Calu3 (cell line): ENCODE measurements at regions not wholly inside any gene's neighbourhood (a gene's known extent, or its start where the extent isn't known, plus 50 kb on each side); places are given as distances from the start of the nearest gene placed in this dataset.

Experiments
- BruUV-seq: library from RNA; stranded (reverse); fragments of 400-500 nt; replicated peaks from 2 replicates; lab custom pipeline; 2021; lab: Mats Ljungman, UMichigan
- CTCF ChIA-PET: fragments of 300-600 bp; sonication (Branson Sonifier 250); formaldehyde crosslinking; loops from one replicate; lab custom pipeline; 2022; ENCODE audit warnings: antibody characterized with exemption; lab: Charles Lee
- DNase-seq: peaks from one replicate; pipeline ENCODE4 v3.0.0; 2022
- H3K27ac Mint-ChIP-seq: one replicate; pipeline ENCODE4 v1.8.0; 2022; ENCODE audit warnings: mixed read lengths; ENCODE audit not compliant: unreplicated experiment
- H3K27me3 Mint-ChIP-seq: one replicate; pipeline ENCODE4 v1.8.0; 2022; ENCODE audit warnings: mixed read lengths; ENCODE audit not compliant: unreplicated experiment
- H3K36me3 Mint-ChIP-seq: one replicate; pipeline ENCODE4 v1.8.0; 2022; ENCODE audit warnings: mild to moderate bottlenecking, moderate library complexity, mixed read lengths; ENCODE audit not compliant: insufficient read depth, unreplicated experiment
- H3K4me1 Mint-ChIP-seq: one replicate; pipeline ENCODE4 v1.8.0; 2022; ENCODE audit warnings: mild to moderate bottlenecking, low read depth, mixed read lengths; ENCODE audit not compliant: unreplicated experiment
- H3K4me3 Mint-ChIP-seq: one replicate; pipeline ENCODE4 v1.8.0; 2022; ENCODE audit warnings: mild to moderate bottlenecking, low read depth, moderate library complexity, mixed read lengths; ENCODE audit not compliant: unreplicated experiment
- H3K9me3 Mint-ChIP-seq: one replicate; pipeline ENCODE4 v1.8.0; 2022; ENCODE audit warnings: low read depth, mixed read lengths; ENCODE audit not compliant: unreplicated experiment
- intact Hi-C: fragments of 100-400 bp; cut with micrococcal nuclease; formaldehyde crosslinking; loops from one replicate; pipeline ENCODE4 v1.10.0; 2022; ENCODE audit not compliant: unreplicated experiment
- TF ChIP-seq, protein P1 (sequence below): fragments of 200-600 bp; IDR thresholded peaks from one replicate; pipeline ENCODE4 v1.8.0; 2022; ENCODE audit warnings: antibody characterized with exemption; ENCODE audit not compliant: unreplicated experiment

- BruUV-seq, result no TSS peak
- H3K27ac Mint-ChIP-seq, result no peak overlapping the region
- no peak overlapping the region for H3K4me3 Mint-ChIP-seq
- H3K36me3 Mint-ChIP-seq, result no peaks in the 10 kb centered on the region
- CTCF ChIA-PET, result no interaction called here
- intact Hi-C loops, result no loop called here
- H3K9me3 Mint-ChIP-seq, result no peaks in the 10 kb centered on the region
- no peak for DNase-seq
- no peaks in the 10 kb centered on the region for H3K4me1 Mint-ChIP-seq
- H3K27me3 Mint-ChIP-seq, result no peaks in the 10 kb centered on the region
- TF ChIP-seq, protein P1, sequence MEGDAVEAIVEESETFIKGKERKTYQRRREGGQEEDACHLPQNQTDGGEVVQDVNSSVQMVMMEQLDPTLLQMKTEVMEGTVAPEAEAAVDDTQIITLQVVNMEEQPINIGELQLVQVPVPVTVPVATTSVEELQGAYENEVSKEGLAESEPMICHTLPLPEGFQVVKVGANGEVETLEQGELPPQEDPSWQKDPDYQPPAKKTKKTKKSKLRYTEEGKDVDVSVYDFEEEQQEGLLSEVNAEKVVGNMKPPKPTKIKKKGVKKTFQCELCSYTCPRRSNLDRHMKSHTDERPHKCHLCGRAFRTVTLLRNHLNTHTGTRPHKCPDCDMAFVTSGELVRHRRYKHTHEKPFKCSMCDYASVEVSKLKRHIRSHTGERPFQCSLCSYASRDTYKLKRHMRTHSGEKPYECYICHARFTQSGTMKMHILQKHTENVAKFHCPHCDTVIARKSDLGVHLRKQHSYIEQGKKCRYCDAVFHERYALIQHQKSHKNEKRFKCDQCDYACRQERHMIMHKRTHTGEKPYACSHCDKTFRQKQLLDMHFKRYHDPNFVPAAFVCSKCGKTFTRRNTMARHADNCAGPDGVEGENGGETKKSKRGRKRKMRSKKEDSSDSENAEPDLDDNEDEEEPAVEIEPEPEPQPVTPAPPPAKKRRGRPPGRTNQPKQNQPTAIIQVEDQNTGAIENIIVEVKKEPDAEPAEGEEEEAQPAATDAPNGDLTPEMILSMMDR, result no peak
Measured at GRCh38 chr3:107117156-107117555, 260.1 kb upstream of the CCDC54 start.

GRCh38 chr3:107117922-107118536, 259.2 kb upstream of the CCDC54 start:
- Mint-ChIP-seq H3K27ac (no peak overlapping the region), H3K27me3 (no peaks in the 10 kb centered on the region), H3K9me3 (no peaks in the 10 kb centered on the region), H3K36me3 (no peaks in the 10 kb centered on the region), H3K4me1 (no peaks in the 10 kb centered on the region), H3K4me3 (no peak overlapping the region)
- TF ChIP-seq, protein P1, result peak; percentile 35
- intact Hi-C loops, result no loop called here
- CTCF ChIA-PET, result interaction anchor here (0.6 to 0.9 kb wide), 2 partner anchors 25 to 817 kb away, joined by 3 to 4 read pairs; no protein-coding TSS in a partner anchor
- DNase-seq, result peak; percentile 59
- no TSS peak for BruUV-seq

DNA sequence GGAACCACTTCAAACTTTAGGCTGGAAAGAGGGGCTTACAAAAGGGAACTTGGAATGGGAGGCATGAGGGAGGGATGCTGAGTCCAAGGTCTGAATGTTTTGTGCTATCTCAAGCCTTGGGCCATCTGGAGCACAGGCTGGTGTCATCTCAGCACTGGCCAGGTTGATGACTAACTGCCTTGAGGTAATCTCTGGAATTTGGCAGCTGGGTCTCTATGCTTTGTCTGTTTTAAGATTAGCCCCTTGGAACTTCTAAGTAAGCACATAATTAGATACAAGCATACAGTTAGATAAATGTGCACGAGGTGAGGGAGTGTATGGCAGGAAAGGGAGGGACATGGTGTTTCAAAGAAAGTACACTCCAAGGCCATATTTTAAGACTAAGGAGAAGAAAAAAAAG, 252.4 kb upstream of the CCDC54 start:
- no peak for DNase-seq
- Mint-ChIP-seq H3K27me3 (no peaks in the 10 kb centered on the region), H3K27ac (no peak overlapping the region), H3K36me3 (no peaks in the 10 kb centered on the region), H3K4me1 (no peaks in the 10 kb centered on the region), H3K4me3 (no peak overlapping the region), H3K9me3 (peaks cover under 1% of the 10 kb centered on the region)
- intact Hi-C loops, result no loop called here
- CTCF ChIA-PET, result interaction anchor here (0.7 kb wide), 1 partner anchor 296 kb away, joined by 3 read pairs; no protein-coding TSS in a partner anchor
- TF ChIP-seq, protein P1, result no peak
- BruUV-seq, result no TSS peak

DNA sequence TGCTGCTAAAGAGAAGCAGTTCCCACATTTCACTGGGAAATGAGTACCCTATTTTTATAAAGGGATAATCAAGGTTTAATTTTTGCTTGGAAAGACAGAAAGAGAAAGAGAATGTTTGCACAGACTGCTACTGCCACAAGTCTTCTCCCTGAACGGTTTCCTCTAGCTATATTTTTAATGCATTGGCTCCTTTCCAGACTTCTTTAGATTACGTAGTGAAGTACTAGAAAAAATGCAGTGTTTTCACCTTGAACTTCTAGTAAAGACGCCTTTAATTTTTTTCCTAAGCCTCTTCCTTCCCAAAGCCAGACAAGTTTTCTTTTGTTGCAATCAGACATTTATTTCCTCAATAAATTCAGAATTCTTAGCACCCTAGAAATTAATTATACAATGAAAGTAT, 248.3 kb upstream of the CCDC54 start:
- TF ChIP-seq, protein P1, result no peak
- BruUV-seq, result no TSS peak
- Mint-ChIP-seq H3K4me3 (no peak overlapping the region), H3K27ac (no peak overlapping the region), H3K9me3 (peaks cover 4% of the 10 kb centered on the region), H3K27me3 (no peaks in the 10 kb centered on the region), H3K36me3 (no peaks in the 10 kb centered on the region), H3K4me1 (no peaks in the 10 kb centered on the region)
- CTCF ChIA-PET, result no interaction called here
- intact Hi-C loops, result no loop called here
- DNase-seq, result no peak
